ENCODE measurements at regions not wholly inside any gene's neighbourhood (a gene's known extent, or its start where the extent isn't known, plus 50 kb on each side); places are given as distances from the start of the nearest gene placed in this dataset.

- Mint-ChIP-seq H3K27me3 (ENCODE audit: low read depth) (no peaks in the 10 kb centered on the region), H3K4me1 (peaks cover 4% of the 10 kb centered on the region), H3K27ac (no peak overlapping the region), H3K4me3 (no peak overlapping the region), H3K9me3 (peaks cover 11% of the 10 kb centered on the region), H3K36me3 (ENCODE audit: low read depth) (peaks cover 3% of the 10 kb centered on the region)
- TF ChIP-seq CTCF (IDR thresholded peaks at IDR 0.05; ENCODE audit: unreplicated experiment in 3 of 3), result no peak
These were observed 622.5 kb downstream of the ANKRD50 start for GRCh38 chr4:124090021-124090420.

GRCh38 chr4:124092101-124092500 lies 620.4 kb downstream of the ANKRD50 start:
- Mint-ChIP-seq H3K27ac (no peak overlapping the region), H3K4me1 (no peaks in the 10 kb centered on the region), H3K9me3 (peaks cover 16% of the 10 kb centered on the region), H3K27me3 (ENCODE audit: low read depth) (no peaks in the 10 kb centered on the region), H3K36me3 (ENCODE audit: low read depth) (peaks cover 3% of the 10 kb centered on the region), H3K4me3 (no peak overlapping the region)
- TF ChIP-seq CTCF (IDR thresholded peaks at IDR 0.05; ENCODE audit: unreplicated experiment in 3 of 3), result no peak

GRCh38 chr4:124092541-124092984 lies 620.0 kb downstream of the ANKRD50 start:
- no peaks in the 10 kb centered on the region for H3K27me3 Mint-ChIP-seq (ENCODE audit: low read depth)
- no peak overlapping the region for H3K27ac Mint-ChIP-seq
- no peak for TF ChIP-seq CTCF (IDR thresholded peaks at IDR 0.05; ENCODE audit: unreplicated experiment in 3 of 3)
- no peak overlapping the region for H3K4me3 Mint-ChIP-seq
- peaks cover 3% of the 10 kb centered on the region for H3K36me3 Mint-ChIP-seq (ENCODE audit: low read depth)
- H3K4me1 Mint-ChIP-seq, result no peaks in the 10 kb centered on the region
- peaks cover 19% of the 10 kb centered on the region for H3K9me3 Mint-ChIP-seq

GRCh38 chr4:124095621-124096020 lies 616.9 kb downstream of the ANKRD50 start:
- Mint-ChIP-seq H3K9me3 (peaks cover 25% of the 10 kb centered on the region), H3K27ac (no peak overlapping the region), H3K27me3 (ENCODE audit: low read depth) (no peaks in the 10 kb centered on the region), H3K4me1 (no peaks in the 10 kb centered on the region), H3K4me3 (no peak overlapping the region), H3K36me3 (ENCODE audit: low read depth) (peaks cover 3% of the 10 kb centered on the region)
- TF ChIP-seq CTCF (IDR thresholded peaks at IDR 0.05; ENCODE audit: unreplicated experiment in 3 of 3), result no peak

- peaks cover 25% of the 10 kb centered on the region for H3K9me3 Mint-ChIP-seq
- H3K4me3 Mint-ChIP-seq, result no peak overlapping the region
- H3K27ac Mint-ChIP-seq, result no peak overlapping the region
- peaks cover 3% of the 10 kb centered on the region for H3K36me3 Mint-ChIP-seq (ENCODE audit: low read depth)
- H3K4me1 Mint-ChIP-seq, result no peaks in the 10 kb centered on the region
- H3K27me3 Mint-ChIP-seq (ENCODE audit: low read depth), result no peaks in the 10 kb centered on the region
- TF ChIP-seq CTCF (IDR thresholded peaks at IDR 0.05; ENCODE audit: unreplicated experiment in 3 of 3), result no peak
These were observed 616.2 kb downstream of the ANKRD50 start for GRCh38 chr4:124096290-124096689.

- Mint-ChIP-seq H3K27me3 (ENCODE audit: low read depth) (no peaks in the 10 kb centered on the region), H3K36me3 (ENCODE audit: low read depth) (peaks cover 3% of the 10 kb centered on the region), H3K27ac (no peak overlapping the region), H3K4me3 (no peak overlapping the region), H3K9me3 (peaks cover 31% of the 10 kb centered on the region), H3K4me1 (no peaks in the 10 kb centered on the region)
- no peak for TF ChIP-seq CTCF (IDR thresholded peaks at IDR 0.05; ENCODE audit: unreplicated experiment in 3 of 3)
These were observed 615.1 kb downstream of the ANKRD50 start for GRCh38 chr4:124097447-124097846.
